Breast epithelium (tissue), 4 donors: ENCODE measurements at regions not wholly inside any gene's neighbourhood (a gene's known extent, or its start where the extent isn't known, plus 50 kb on each side); places are given as distances from the start of the nearest gene placed in this dataset.

Experiments used
- DNase-seq, 2 donors: peaks; one replicate each; pipeline ENCODE4 v3.0.0-alpha.2; 2019; ENCODE audit warnings: low spot score in 2 of 2
- H3K27ac ChIP-seq, 2 donors: fragments of 200-600 bp; sonication (generic) in 1 of 2; one replicate each; pipeline ENCODE4 v1.5.1; 2016 to 2019; ENCODE audit warnings: mild to moderate bottlenecking in 1 of 2
- H3K27me3 ChIP-seq, 2 donors: fragments of 200-600 bp; sonication (generic) in 1 of 2; one replicate each; pipeline versions ENCODE4 v1.5.1 to v1.6.0; 2017 to 2019; ENCODE audit warnings: control low read depth in 1 of 2, mild to moderate bottlenecking in 1 of 2
- H3K36me3 ChIP-seq: fragments of 200-600 bp; one replicate; pipeline ENCODE4 v1.5.1; 2019
- H3K4me1 ChIP-seq, 2 donors: fragments of 200-600 bp; sonication (generic); one replicate each; pipeline ENCODE4 v1.5.1; 2016 to 2019; ENCODE audit warnings: control low read depth in 1 of 2
- H3K4me3 ChIP-seq, 3 donors: fragments of 200-600 bp; sonication (generic); 1 replicate in 2 of 3; 2 replicates in 1 of 3; pipeline ENCODE4 v1.5.1; 2016 to 2019; ENCODE audit warnings: mild to moderate bottlenecking in 3 of 3, moderate library complexity in 2 of 3
- H3K9me3 ChIP-seq, 2 donors: fragments of 200-600 bp; sonication (generic) in 1 of 2; one replicate each; pipeline ENCODE4 v1.5.1; 2016 to 2019; ENCODE audit warnings: control low read depth in 1 of 2
- CTCF ChIP-seq, 3 donors: fragments of 450-650 bp; IDR thresholded peaks; one replicate each; pipeline ENCODE4 v1.5.1; 2016 to 2017; ENCODE audit warnings: antibody characterized with exemption in 3 of 3, mild to moderate bottlenecking in 3 of 3, moderate library complexity in 3 of 3
- POLR2A ChIP-seq: fragments of 450-650 bp; IDR thresholded peaks from one replicate; pipeline ENCODE4 v1.6.1; 2016; ENCODE audit warnings: antibody characterized with exemption, mild to moderate bottlenecking, moderate library complexity
- POLR2AphosphoS5 ChIP-seq, 3 donors: sonication (generic); formaldehyde crosslinking; IDR thresholded peaks; one replicate each; pipeline ENCODE4 v1.6.1; 2017; ENCODE audit warnings: antibody characterized with exemption in 3 of 3
- intact Hi-C: fragments of 100-400 bp; cut with DNase I; formaldehyde crosslinking; loops from one replicate; pipeline ENCODE4 v1.15.1; 2023; ENCODE audit warnings: low total_unique reads

DNA sequence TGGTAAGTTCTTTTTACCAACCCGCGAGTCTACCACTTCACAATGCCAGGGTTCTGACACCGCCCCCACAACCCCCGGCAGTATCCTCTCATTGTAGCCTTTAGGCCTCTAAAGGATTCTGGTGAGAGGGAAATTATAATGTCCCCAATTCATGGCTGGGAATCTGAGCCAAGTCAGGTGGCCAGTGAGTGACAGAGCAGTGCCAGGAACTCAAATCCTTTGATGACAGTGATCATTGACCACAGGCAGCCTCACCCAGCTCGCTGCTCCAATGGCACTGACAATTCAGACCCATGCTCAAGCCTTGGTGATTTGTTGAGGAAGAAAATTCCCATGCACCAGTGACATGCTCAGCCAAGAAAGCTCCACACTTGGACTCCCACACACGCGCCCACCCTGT, 63.4 kb upstream of the CSF1 start:
- DNase-seq, result no peak
- Histone ChIP-seq H3K9me3 (no peaks in the 10 kb centered on the region), H3K27me3 (no peaks in the 10 kb centered on the region), H3K4me3 (no peak overlapping the region), H3K36me3 (no peaks in the 10 kb centered on the region), H3K27ac (peak overlapping the region in 1 of 2 donors; percentile 25), H3K4me1 (no peaks in the 10 kb centered on the region)
- TF ChIP-seq POLR2A (no peak), CTCF (IDR thresholded peaks at IDR 0.05) (no peak), POLR2AphosphoS5 (IDR thresholded peaks at IDR 0.05) (no peak)
- intact Hi-C loops, result no loop called here

DNA sequence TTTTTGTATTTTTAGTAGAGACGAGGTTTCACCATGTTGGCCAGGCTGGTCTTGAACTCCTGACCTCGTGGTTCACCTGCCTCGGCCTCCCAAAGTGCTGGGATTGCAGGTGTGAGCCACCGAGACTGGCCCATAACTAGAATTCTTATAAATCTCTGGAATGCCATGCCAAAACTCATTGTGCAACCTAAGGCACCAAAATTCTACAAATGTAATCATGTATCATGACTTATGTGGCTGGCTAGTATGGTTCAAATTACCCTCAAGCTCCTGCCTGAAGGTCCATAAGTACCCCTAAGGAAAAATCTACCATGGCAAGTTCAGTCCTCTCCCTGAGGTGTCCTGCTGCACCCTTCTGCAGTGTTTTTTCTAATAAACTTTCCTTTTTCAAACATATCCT, 63.8 kb upstream of the CSF1 start:
- Histone ChIP-seq H3K4me3 (no peak overlapping the region), H3K9me3 (no peaks in the 10 kb centered on the region), H3K27me3 (no peaks in the 10 kb centered on the region), H3K36me3 (no peaks in the 10 kb centered on the region), H3K4me1 (no peaks in the 10 kb centered on the region), H3K27ac (peak overlapping the region in 1 of 2 donors; percentile 25)
- TF ChIP-seq POLR2AphosphoS5 (IDR thresholded peaks at IDR 0.05), result no peak
- TF ChIP-seq POLR2A, result no peak
- no peak for TF ChIP-seq CTCF (IDR thresholded peaks at IDR 0.05)
- DNase-seq, result no peak
- intact Hi-C loops, result no loop called here

DNA sequence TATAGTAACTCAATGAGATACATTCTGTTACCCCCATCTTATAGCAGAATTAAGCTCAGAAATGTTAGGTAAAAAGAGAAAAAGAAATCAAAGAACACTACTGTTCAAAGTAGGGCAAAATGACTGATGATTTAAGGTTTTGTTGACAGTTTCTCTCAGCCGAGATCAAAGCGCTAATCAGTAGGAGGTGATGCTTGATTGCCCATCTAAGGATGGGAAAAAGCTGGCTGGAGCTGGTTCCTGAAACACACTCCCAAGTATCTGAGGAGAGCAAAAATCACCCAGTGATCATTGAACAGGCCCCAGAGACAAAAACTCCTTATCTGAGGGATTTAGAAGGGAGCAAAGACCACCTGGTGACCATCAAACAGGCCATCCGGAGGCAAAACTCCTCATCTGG, 64.5 kb upstream of the CSF1 start:
- H3K36me3 ChIP-seq, result no peaks in the 10 kb centered on the region
- TF ChIP-seq POLR2A (no peak), POLR2AphosphoS5 (IDR thresholded peaks at IDR 0.05) (no peak), CTCF (IDR thresholded peaks at IDR 0.05) (no peak)
- no peak overlapping the region for H3K27ac ChIP-seq
- no peaks in the 10 kb centered on the region for H3K9me3 ChIP-seq
- intact Hi-C loops, result no loop called here
- H3K4me1 ChIP-seq, result no peaks in the 10 kb centered on the region
- no peaks in the 10 kb centered on the region for H3K27me3 ChIP-seq
- no peak for DNase-seq
- no peak overlapping the region for H3K4me3 ChIP-seq

GRCh38 chr1:109845658-109846057, 65.0 kb upstream of the CSF1 start:
- H3K36me3 ChIP-seq, result no peaks in the 10 kb centered on the region
- DNase-seq, result no peak
- H3K9me3 ChIP-seq, result no peaks in the 10 kb centered on the region
- intact Hi-C loops, result no loop called here
- no peaks in the 10 kb centered on the region for H3K4me1 ChIP-seq
- H3K27me3 ChIP-seq, result no peaks in the 10 kb centered on the region
- H3K4me3 ChIP-seq, result no peak overlapping the region
- TF ChIP-seq POLR2AphosphoS5 (IDR thresholded peaks at IDR 0.05), result no peak
- no peak for TF ChIP-seq CTCF (IDR thresholded peaks at IDR 0.05)
- TF ChIP-seq POLR2A, result no peak
- H3K27ac ChIP-seq, result no peak overlapping the region

GRCh38 chr1:109844609-109845008, 66.0 kb upstream of the CSF1 start:
- no peak overlapping the region for H3K27ac ChIP-seq
- no peaks in the 10 kb centered on the region for H3K9me3 ChIP-seq
- intact Hi-C loops, result no loop called here
- TF ChIP-seq POLR2A, result no peak
- TF ChIP-seq CTCF (IDR thresholded peaks at IDR 0.05), result no peak
- TF ChIP-seq POLR2AphosphoS5 (IDR thresholded peaks at IDR 0.05), result no peak
- H3K4me1 ChIP-seq, result no peaks in the 10 kb centered on the region
- H3K27me3 ChIP-seq, result no peaks in the 10 kb centered on the region
- no peak overlapping the region for H3K4me3 ChIP-seq
- no peak for DNase-seq
- no peaks in the 10 kb centered on the region for H3K36me3 ChIP-seq
